WTC11 (cell line): ENCODE measurements at regions not wholly inside any gene's neighbourhood (a gene's known extent, or its start where the extent isn't known, plus 50 kb on each side); places are given as distances from the start of the nearest gene placed in this dataset.

Experiments used
- ATAC-seq: fragments of 200-7000 bp; cut with Tn5 transposase; 2 replicates; pipeline ENCODE4 v1.10.0; 2021; ENCODE audit warnings: mild to moderate bottlenecking, moderate library complexity
- CTCF ChIA-PET: fragments of 300-600 bp; sonication (Branson Sonifier 250); formaldehyde crosslinking; loops from one replicate; lab custom pipeline; 2021; ENCODE audit warnings: antibody characterized with exemption; lab: Charles Lee
- POLR2A ChIA-PET: fragments of 350-600 bp; sonication (Branson Sonifier 250); formaldehyde crosslinking; loops from one replicate; lab custom pipeline; 2021; ENCODE audit warnings: antibody characterized with exemption; lab: Charles Lee
- DNase-seq: peaks from one replicate; pipeline ENCODE4 v3.0.0; 2021; ENCODE audit warnings: low spot score
- H3K27ac Mint-ChIP-seq: 2 replicates; pipeline ENCODE4 v1.8.0; 2021; ENCODE audit warnings: mixed read lengths
- H3K27me3 Mint-ChIP-seq: 2 replicates; pipeline ENCODE4 v1.8.0; 2021; ENCODE audit warnings: low read depth, mild to moderate bottlenecking, moderate library complexity, mixed read lengths
- H3K36me3 Mint-ChIP-seq: 2 replicates; pipeline ENCODE4 v1.8.0; 2021; ENCODE audit warnings: mixed read lengths
- H3K4me1 Mint-ChIP-seq: 2 replicates; pipeline ENCODE4 v1.8.0; 2022; ENCODE audit warnings: mixed read lengths
- H3K4me3 Mint-ChIP-seq: 2 replicates; pipeline ENCODE4 v1.8.0; 2021; ENCODE audit warnings: mild to moderate bottlenecking, moderate library complexity, mixed read lengths
- H3K9me3 Mint-ChIP-seq: 2 replicates; pipeline ENCODE4 v1.8.0; 2021; ENCODE audit warnings: mixed read lengths
- AFF4 ChIP-seq: sonication (generic); formaldehyde crosslinking; IDR thresholded peaks from 2 replicates; pipeline ENCODE4 v1.8.1; 2023; ENCODE audit warnings: mild to moderate bottlenecking, missing genetic modification reagents, borderline replicate concordance
- CREM ChIP-seq: sonication (generic); formaldehyde crosslinking; IDR thresholded peaks from 2 replicates; pipeline ENCODE4 v1.8.1; 2022; ENCODE audit warnings: mild to moderate bottlenecking, missing genetic modification reagents, moderate library complexity
- E2F4 ChIP-seq: sonication (generic); formaldehyde crosslinking; IDR thresholded peaks from 2 replicates; pipeline ENCODE4 v1.8.1; 2022; ENCODE audit warnings: low read depth, mild to moderate bottlenecking, moderate library complexity, missing genetic modification reagents, borderline replicate concordance
- NR2C2 ChIP-seq: sonication (generic); formaldehyde crosslinking; IDR thresholded peaks from 2 replicates; pipeline ENCODE4 v1.8.0; 2022; ENCODE audit warnings: mild to moderate bottlenecking, missing genetic modification reagents
- PRRX2 ChIP-seq: fragments of 250-450 bp; sonication (Bioruptor Pico); IDR thresholded peaks from 2 replicates; pipeline ENCODE4 v1.8.0; 2021; ENCODE audit warnings: mild to moderate bottlenecking
- ZNF138 ChIP-seq: sonication (generic); formaldehyde crosslinking; conservative IDR thresholded peaks from 2 replicates; pipeline ENCODE4 v1.8.1; 2022; ENCODE audit warnings: mild to moderate bottlenecking, moderate library complexity, missing genetic modification reagents
- TF ChIP-seq, protein P1 (sequence below): sonication (generic); formaldehyde crosslinking; IDR thresholded peaks from 2 replicates; pipeline ENCODE4 v1.8.1; 2023; ENCODE audit warnings: mild to moderate bottlenecking, missing genetic modification reagents
- TF ChIP-seq, protein P2 (sequence below): fragments of 250-450 bp; sonication (Bioruptor Pico); IDR thresholded peaks from 2 replicates; pipeline ENCODE4 v2.1.2; 2022; ENCODE audit warnings: mild to moderate bottlenecking, moderate library complexity
- TF ChIP-seq, protein P3 (sequence below): sonication (generic); formaldehyde crosslinking; IDR thresholded peaks from 2 replicates; pipeline ENCODE4 v1.8.0; 2022; ENCODE audit warnings: mild to moderate bottlenecking, missing genetic modification reagents
- TF ChIP-seq, protein P4 (sequence below): sonication (generic); formaldehyde crosslinking; IDR thresholded peaks from 2 replicates; pipeline ENCODE4 v1.8.0; 2023; ENCODE audit warnings: missing genetic modification reagents, mild to moderate bottlenecking, borderline replicate concordance
- TF ChIP-seq, protein P5 (sequence below): sonication (generic); formaldehyde crosslinking; conservative IDR thresholded peaks from 2 replicates; pipeline ENCODE4 v1.8.1; 2022; ENCODE audit warnings: mild to moderate bottlenecking, missing genetic modification reagents

DNA sequence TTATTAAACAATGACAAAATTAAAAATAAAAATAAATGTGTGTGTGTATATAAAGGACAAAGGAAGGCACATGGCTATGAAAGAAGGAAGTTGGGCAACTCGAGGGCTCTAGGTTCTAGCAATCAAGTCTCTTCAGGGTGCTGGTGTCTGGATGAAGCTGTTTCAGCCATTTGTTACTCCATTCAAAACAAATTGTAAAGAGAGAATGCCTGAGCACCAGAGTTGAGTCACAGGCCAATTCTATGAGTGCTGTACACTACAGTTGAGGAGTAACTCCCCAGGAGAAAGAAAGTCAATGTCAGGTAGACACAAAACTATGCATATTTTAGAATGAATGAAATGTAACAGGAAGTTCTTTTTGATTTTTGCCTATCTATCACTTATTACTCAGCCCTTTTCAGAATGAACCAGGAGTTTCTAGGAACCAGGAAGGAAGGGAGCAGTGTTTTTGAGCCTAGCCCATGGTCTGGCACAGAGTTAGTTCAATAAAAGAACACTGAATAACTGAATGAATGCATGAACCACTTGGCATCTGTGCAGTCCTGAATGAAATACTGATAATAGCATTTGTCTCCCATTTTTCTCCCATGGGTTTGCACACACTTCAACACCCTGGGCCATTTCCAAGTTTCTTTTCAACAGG lies 151.7 kb upstream of the CPEB2 start (continued):
- TF ChIP-seq, protein P1, sequence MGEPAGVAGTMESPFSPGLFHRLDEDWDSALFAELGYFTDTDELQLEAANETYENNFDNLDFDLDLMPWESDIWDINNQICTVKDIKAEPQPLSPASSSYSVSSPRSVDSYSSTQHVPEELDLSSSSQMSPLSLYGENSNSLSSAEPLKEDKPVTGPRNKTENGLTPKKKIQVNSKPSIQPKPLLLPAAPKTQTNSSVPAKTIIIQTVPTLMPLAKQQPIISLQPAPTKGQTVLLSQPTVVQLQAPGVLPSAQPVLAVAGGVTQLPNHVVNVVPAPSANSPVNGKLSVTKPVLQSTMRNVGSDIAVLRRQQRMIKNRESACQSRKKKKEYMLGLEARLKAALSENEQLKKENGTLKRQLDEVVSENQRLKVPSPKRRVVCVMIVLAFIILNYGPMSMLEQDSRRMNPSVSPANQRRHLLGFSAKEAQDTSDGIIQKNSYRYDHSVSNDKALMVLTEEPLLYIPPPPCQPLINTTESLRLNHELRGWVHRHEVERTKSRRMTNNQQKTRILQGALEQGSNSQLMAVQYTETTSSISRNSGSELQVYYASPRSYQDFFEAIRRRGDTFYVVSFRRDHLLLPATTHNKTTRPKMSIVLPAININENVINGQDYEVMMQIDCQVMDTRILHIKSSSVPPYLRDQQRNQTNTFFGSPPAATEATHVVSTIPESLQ (CRISPR knock-in tag): no peak
- TF ChIP-seq E2F4 (CRISPR knock-in tag) (no peak), CREM (CRISPR knock-in tag) (no peak)
- TF ChIP-seq, protein P2, sequence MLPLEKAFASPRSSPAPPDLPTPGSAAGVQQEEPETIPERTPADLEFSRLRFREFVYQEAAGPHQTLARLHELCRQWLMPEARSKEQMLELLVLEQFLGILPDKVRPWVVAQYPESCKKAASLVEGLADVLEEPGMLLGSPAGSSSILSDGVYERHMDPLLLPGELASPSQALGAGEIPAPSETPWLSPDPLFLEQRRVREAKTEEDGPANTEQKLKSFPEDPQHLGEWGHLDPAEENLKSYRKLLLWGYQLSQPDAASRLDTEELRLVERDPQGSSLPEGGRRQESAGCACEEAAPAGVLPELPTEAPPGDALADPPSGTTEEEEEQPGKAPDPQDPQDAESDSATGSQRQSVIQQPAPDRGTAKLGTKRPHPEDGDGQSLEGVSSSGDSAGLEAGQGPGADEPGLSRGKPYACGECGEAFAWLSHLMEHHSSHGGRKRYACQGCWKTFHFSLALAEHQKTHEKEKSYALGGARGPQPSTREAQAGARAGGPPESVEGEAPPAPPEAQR (CRISPR knock-in tag): no peak
- TF ChIP-seq, all 79 proteins: peak for 0

DNA sequence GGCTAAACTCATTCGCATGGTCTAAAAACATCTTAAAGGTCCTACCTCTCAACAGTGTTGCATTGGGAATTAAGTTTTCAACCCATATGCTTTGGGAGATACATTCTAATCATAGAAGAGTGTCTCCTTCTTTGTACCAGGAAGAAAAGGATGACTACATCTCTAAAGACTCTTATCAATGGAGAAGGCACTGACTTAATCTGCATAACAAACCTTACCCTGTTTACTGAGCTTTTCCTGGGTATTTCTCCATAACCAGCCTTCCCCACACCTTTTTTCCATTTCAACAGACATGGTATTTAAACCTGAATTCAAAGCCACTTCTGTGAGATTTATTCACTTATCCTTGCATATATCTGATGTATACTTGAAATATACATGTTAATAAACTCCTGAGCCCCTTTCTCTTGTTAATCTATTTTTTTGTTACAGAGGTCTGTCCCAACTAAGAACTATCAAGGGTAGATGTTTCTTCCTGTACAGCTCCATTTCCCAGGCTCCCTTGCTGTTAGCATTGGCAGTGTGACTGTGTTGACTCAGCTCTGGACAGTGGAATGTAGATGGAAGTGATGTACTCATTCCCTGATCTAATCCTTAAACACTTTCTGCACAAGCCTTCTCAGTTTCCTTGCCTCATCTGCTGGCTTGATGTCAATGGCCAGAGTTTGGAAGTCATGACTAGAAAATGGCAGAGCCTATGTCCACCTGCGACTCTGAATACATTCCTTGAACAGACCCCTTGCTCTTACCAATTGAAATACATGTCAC lies 148.9 kb upstream of the CPEB2 start:
- Mint-ChIP-seq H3K4me1 (peaks cover 17% of the 10 kb centered on the region), H3K27me3 (peaks cover under 1% of the 10 kb centered on the region), H3K9me3 (peaks cover 42% of the 10 kb centered on the region), H3K27ac (peak overlapping the region; percentile 12; the same call in 1 of the 2 replicates), H3K4me3 (no peak overlapping the region)
- POLR2A ChIA-PET: no interaction called here
- TF ChIP-seq AFF4 (CRISPR knock-in tag) (no peak), NR2C2 (CRISPR knock-in tag) (no peak), PRRX2 (CRISPR knock-in tag) (no peak), CREM (CRISPR knock-in tag) (no peak), ZNF138 (CRISPR knock-in tag) (no peak)
- TF ChIP-seq, protein P3, sequence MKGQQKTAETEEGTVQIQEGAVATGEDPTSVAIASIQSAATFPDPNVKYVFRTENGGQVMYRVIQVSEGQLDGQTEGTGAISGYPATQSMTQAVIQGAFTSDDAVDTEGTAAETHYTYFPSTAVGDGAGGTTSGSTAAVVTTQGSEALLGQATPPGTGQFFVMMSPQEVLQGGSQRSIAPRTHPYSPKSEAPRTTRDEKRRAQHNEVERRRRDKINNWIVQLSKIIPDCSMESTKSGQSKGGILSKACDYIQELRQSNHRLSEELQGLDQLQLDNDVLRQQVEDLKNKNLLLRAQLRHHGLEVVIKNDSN (CRISPR knock-in tag): no peak
- TF ChIP-seq, protein P4, sequence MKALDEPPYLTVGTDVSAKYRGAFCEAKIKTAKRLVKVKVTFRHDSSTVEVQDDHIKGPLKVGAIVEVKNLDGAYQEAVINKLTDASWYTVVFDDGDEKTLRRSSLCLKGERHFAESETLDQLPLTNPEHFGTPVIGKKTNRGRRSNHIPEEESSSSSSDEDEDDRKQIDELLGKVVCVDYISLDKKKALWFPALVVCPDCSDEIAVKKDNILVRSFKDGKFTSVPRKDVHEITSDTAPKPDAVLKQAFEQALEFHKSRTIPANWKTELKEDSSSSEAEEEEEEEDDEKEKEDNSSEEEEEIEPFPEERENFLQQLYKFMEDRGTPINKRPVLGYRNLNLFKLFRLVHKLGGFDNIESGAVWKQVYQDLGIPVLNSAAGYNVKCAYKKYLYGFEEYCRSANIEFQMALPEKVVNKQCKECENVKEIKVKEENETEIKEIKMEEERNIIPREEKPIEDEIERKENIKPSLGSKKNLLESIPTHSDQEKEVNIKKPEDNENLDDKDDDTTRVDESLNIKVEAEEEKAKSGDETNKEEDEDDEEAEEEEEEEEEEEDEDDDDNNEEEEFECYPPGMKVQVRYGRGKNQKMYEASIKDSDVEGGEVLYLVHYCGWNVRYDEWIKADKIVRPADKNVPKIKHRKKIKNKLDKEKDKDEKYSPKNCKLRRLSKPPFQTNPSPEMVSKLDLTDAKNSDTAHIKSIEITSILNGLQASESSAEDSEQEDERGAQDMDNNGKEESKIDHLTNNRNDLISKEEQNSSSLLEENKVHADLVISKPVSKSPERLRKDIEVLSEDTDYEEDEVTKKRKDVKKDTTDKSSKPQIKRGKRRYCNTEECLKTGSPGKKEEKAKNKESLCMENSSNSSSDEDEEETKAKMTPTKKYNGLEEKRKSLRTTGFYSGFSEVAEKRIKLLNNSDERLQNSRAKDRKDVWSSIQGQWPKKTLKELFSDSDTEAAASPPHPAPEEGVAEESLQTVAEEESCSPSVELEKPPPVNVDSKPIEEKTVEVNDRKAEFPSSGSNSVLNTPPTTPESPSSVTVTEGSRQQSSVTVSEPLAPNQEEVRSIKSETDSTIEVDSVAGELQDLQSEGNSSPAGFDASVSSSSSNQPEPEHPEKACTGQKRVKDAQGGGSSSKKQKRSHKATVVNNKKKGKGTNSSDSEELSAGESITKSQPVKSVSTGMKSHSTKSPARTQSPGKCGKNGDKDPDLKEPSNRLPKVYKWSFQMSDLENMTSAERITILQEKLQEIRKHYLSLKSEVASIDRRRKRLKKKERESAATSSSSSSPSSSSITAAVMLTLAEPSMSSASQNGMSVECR (CRISPR knock-in tag): no peak
- TF ChIP-seq, protein P5, sequence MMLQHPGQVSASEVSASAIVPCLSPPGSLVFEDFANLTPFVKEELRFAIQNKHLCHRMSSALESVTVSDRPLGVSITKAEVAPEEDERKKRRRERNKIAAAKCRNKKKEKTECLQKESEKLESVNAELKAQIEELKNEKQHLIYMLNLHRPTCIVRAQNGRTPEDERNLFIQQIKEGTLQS (CRISPR knock-in tag): no peak
- TF ChIP-seq, all 79 proteins: peak for 0
- ATAC-seq (peak; percentile 63), DNase-seq (no peak)
- peaks cover 9% of the 10 kb centered on the region for H3K36me3 Mint-ChIP-seq
- CTCF ChIA-PET: no interaction called here
